ENCODE measurements at regions not wholly inside any gene's neighbourhood (a gene's known extent, or its start where the extent isn't known, plus 50 kb on each side); places are given as distances from the start of the nearest gene placed in this dataset.

DNA sequence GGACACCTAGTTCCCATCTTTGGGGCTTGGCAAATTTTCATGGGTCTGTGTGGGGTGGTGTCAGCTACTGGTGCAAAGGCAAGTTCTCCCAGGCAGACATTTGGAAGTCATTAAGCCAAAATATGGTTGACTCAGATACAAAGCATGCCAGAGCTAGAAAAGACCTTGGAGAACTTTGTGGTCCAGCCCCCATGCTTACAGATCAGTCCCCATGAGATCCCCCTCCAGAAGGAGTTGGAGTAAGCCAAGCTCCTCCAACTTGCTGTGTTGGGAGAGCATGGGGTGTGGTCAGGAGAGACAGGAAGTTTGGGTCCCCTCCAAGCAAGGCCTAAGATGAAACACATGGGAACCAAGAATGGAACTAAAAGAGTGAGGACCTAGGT, 224.5 kb downstream of the CYP26B1 start:
- TF ChIP-seq GABPA (IDR thresholded peaks at IDR 0.05; ENCODE audit: low read depth), result no peak
- TF ChIP-seq, protein P1, sequence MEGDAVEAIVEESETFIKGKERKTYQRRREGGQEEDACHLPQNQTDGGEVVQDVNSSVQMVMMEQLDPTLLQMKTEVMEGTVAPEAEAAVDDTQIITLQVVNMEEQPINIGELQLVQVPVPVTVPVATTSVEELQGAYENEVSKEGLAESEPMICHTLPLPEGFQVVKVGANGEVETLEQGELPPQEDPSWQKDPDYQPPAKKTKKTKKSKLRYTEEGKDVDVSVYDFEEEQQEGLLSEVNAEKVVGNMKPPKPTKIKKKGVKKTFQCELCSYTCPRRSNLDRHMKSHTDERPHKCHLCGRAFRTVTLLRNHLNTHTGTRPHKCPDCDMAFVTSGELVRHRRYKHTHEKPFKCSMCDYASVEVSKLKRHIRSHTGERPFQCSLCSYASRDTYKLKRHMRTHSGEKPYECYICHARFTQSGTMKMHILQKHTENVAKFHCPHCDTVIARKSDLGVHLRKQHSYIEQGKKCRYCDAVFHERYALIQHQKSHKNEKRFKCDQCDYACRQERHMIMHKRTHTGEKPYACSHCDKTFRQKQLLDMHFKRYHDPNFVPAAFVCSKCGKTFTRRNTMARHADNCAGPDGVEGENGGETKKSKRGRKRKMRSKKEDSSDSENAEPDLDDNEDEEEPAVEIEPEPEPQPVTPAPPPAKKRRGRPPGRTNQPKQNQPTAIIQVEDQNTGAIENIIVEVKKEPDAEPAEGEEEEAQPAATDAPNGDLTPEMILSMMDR (IDR thresholded peaks at IDR 0.05; ENCODE audit: insufficient read depth, low read length), result no peak
- no peak for TF ChIP-seq POLR2AphosphoS5 (IDR thresholded peaks at IDR 0.05; ENCODE audit: low read depth)

All from HL-60 (cell line).